DMS 273 (cell line): ENCODE measurements at regions not wholly inside any gene's neighbourhood (a gene's known extent, or its start where the extent isn't known, plus 50 kb on each side); places are given as distances from the start of the nearest gene placed in this dataset.
"Not testable (repeated sequence)": the region's sequence is repeated elsewhere in the genome, so short reads cannot be mapped to it uniquely, and the experiment has no call there.

Source experiments
- DNase-seq: peaks from one replicate; lab custom pipeline; 2025; ENCODE audit not compliant: unreplicated experiment; lab: John Stamatoyannopoulos, UW

DNA sequence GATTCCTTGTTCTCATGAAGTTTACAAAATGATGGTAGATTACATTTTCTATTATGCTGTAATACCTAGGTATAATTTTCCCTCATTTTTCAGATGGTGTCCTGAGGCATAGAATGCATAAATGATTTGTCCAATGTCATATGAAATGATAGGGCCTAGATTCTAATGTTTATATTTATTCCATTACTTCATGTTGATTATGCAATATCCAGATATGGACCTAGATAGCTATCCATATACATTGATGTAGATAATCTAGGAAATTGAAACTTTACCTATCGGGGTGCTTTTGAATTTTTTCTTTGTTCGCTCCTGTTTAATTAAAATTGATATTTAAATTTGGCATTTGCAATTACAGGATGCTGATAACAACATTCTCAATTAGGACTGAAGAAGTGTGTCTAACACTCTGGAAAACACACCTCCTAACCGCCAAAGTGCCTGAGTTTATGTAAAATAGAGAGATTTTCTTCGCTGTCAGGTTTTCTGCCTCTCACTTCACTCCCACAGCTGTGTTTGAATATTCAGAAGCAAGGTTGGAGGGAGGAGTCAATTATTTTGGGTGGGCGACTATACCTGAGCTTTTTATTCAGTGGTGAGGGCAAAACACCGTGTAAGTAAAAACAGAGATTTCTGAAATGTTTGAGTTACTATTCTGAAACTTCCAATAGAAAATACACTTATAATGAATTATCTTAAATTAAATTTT is 164.4 kb upstream of the ATP2B1 start:
- DNase-seq, result no peak

DNA sequence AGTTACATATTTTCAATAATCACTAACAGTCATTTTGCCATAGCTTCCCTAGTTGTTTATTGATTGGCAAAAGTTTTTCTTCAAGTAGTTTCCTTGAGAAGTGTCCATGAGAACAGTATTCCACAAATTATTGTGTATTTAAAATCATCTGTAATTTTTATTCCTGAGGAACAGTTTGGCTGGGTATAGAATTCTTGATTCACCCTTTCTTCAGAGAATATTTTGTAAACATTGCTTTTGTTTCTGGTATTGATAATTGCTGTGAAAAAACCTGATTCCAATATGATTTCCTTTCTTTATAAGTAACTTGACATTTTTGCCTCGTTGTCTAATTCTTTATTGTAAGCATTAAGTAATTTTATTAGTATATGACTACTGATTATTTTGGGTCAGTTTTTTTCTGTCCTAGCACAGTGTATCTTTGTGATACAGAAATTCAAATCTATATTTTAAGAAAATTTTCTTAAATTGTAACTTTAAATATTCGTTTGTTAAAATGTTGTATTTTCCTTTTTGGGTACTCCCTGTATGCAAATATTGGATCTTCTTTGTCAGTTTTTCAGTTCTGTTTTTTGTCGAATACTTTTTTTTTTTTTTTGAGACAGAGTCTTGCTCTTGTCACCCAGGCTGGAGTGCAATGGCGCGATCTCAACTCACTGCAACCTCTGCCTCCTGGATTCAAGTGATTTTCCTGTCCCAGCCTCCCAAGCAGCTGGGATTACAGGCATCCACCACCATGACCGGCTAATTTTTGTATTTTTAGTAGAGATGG is 162.0 kb upstream of the ATP2B1 start:
- DNase-seq, result no peak

DNA sequence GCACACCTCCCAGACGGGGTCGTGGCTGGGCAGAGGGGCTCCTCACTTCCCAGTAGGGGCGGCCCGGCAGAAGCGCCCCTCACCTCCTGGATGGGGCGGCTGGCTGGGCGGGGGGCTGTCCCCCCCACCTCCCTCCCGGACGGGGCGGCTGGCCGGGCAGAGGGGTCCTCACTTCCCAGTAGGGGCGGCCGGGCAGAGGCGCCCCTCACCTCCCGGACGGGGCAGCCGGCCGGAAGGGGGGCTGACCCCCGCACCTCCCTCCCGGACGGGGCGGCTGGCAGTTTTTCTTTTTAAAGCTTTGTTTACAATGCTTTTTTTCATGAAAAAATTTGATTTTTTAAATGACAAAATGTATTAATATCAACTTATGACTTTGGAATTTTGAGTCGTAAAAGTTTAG is 159.0 kb upstream of the ATP2B1 start:
- DNase-seq, result not testable (repeated sequence)

DNA sequence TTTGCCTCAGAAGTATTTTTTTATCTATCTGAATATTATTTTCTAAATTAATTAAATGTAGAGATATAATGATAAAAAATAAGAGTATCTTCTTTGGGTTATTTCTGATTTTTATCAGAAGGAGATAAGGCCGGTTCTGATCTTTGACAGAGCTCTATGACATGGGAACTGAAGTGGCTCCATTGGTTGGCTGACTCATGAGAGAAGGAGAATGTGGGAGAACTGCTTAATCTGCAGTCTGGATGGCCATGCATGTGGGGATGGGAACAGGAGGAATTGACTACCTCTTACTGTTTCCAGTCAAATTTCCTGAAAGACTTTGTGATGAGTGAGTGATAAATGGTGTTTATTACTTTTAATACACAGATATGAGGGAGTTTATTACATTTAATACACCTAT is 155.8 kb upstream of the ATP2B1 start:
- no peak for DNase-seq

DNA sequence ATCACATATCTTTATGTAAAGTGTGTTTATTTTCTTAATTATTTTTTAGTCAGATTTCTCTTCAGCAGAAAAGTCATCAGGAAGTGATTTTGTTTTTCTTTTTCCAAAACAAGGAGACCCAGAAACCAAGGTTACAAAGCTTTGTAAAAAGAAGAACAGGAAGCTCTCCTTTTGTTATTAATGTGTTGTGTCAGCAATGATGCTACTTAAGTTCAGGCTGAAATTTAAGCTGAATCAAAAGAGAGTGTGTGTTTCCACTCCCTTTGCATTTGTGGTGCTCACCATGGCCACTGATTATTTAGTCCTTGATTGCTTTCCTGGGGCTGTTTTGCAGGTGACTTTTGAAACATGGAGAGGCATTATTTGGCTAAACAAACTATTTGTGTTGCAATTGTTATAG is 155.3 kb upstream of the ATP2B1 start:
- DNase-seq, result no peak

DNA sequence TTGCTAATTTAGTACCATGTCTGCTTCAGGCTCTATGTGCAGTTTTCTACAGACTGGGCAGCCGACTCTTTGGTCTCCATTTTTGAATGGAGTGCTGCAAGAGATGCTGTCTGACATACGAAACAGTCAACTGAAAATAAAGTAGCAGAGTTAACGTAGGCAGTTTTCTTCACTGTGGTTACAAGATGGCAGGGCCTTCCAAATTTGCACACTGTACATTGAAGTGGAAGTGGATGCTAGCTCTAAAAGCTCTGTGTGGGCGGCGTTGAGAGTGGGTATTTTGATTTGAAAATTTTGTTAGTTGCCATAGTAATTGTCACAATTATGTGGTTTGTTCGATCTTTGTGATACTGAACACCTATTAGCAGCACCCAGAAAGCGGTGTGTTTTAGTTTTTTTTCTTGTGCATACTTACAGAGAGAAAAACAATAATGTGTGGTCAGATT is 154.9 kb upstream of the ATP2B1 start:
- no peak for DNase-seq

DNA sequence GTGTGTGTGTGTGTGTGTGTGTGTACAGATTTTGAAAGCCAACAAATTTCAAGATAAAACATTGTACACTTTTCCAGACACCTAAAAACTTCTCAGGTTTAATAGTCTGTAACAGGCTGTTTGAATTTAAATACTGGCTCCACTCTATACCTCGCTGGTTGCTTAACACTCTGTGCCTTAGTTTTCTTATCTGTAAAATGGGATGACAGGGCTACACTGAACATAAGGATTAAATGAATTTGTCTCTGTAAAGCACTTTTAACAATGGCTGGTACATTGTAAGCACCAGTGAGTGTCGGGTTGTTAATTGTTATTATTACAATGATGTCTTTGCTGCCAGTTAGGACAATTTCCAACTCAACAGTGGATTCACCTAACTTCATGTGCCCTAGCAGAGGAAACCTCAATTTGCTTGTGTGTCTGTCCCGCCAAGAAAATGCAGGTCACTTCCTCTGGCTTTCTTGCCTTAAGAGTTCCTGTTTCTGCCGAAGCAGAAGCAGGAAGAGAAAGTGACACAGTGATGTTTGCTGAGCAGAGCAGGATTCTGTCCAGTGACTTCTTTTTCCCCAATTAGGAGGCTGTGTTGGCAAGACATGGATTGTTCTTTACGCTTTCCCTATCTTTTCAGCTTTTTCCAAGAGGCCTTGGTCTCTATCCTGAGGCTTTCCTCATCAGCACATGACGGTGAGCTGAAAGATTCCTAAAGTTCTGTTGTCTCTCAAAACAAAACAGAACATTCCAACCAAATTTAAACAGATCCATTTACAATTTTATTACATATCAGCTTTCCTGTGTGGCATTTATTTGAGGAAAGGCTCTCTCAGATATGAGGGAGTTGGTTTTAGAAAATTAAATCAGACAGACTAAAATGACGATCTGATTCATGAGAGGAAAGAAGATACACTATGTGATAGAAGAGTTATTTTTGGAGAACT is 154.1 kb upstream of the ATP2B1 start:
- no peak for DNase-seq

DNA sequence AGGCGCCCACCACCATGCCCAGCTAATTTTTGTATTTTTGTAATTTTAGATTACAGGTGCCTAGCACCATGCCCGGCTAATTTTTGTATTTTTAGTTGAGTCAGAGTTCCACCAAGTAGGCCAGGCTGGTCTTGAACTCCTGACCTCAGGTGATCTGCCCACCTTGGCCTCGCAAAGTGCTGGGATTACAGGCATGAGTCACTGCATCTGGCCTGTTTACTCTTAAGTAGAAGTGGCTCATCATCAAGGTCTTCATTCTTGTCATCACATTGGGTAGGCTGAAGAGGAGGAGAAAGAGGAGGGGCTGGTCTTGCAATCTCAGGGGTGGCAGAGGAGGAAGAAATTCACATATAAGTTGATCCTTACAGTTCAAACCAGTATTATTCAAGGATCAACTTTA is 152.4 kb upstream of the ATP2B1 start:
- no peak for DNase-seq

DNA sequence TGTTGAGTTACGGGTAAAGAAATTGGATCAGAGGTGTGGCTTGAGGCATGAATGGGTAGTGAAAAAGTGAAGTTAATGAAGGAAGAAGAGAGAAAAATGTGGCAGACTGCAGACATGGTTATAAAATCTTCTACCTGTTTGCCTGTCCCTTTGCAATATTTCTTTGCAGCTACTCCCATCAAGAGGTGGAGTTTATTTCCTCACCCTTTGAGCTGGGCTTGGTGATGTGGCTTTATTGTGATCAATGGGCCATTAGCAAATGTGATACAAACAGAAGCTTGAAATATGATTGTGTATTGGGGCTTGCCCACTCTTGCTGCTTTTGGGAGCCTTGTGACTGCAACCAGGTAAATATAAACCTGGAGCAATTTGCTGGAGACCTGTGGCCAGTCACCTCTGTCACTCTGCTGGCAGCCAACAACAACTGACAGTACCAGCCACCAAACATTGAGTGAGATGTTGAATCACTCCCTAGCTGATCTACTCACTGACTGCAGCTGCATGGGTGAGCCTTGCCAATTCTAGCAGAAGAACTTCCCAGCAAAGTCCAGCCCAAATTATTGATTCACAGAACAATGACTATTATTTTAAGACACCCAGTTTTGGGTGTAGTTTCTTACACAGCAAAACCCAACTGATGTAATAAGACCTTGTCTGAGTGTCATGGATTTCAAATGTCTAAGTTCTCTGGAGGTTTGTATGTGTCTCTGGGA is 151.0 kb upstream of the ATP2B1 start:
- no peak for DNase-seq

DNA sequence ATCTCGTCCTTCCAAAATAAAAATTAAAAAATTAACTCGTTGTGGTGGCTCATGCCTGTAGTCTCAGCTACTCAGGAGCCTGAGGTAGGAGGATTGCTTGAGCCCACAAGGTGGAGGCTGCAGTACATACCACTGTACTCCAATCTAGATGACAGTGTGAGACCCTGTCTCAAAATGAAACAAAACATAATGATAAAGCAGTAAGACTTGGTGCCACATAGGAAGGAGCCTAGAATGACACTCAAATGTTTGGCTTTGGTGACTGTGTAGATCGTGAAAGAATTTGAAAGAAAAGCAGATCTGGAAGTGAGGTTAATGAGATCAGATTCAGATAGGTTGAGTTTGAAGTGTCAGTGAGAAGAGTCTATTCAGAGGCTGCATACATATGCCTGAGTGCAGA is 150.1 kb upstream of the ATP2B1 start:
- no peak for DNase-seq

DNA sequence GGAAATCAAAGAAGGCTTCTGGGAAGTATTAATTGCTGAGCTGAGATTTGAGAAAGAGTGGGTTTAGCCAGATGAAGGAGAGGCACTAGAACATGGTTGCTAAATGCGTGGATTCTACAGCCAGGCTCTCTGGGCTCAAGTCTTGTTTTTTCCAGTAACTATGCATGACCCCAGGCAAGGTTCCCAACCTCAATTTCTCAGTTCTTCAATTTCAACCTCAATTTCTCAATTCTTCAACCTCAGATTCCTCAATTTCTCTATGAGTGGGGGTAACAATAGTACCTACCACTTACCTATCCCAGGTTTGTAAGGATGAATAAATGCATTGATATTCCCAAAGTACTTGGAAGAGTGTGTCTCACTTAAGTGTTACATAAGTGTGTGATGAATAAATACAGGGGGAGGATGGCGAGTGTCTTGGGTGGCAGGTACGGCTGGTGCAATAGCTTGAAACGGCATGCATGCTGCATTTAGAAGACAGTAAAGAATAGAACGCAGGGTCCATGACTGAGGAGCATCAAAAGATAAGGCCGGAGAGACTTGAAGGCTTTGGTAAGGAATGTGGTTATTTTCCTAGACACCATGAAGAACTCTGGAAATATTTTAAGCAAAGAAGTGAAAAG is 149.1 kb upstream of the ATP2B1 start:
- DNase-seq, result no peak

DNA sequence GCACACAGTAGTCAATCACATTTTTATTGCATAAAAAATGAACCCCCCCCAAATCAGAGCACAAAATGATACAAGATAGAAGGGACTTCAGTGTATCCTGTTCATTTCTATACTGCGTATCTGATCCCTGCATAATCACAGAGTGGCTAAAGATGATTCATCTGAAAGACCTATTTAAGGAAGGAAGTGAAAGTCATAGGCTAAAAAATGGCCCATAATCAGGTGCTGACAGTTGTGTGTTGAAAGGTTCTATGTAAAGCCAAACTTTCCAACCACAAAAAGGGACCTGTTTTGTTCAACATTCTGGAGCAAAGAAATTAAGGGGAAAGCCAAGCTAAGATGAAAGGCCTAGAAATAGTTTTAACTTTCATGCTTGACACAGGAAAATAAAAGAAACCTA is 147.8 kb upstream of the ATP2B1 start:
- DNase-seq, result no peak

DNA sequence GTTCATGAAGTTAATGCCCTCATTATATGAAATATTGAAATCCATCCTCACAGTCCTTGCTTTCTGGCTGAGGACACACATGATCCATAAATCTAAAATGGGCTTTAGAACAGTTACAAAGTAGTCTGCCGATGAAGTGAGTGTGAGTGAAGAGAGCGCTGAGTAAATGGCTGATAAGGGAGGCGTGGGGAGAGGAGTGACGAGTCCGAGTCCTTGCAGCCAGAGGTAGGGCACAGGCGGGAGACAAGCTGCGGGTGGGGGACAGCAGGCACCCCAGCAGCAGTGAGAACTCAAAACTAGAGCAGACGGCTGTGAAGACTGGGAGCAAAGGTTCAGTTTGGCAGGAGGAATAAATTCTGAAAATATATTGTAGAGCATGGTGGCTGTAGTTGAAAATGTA is 140.1 kb upstream of the ATP2B1 start:
- no peak for DNase-seq

DNA sequence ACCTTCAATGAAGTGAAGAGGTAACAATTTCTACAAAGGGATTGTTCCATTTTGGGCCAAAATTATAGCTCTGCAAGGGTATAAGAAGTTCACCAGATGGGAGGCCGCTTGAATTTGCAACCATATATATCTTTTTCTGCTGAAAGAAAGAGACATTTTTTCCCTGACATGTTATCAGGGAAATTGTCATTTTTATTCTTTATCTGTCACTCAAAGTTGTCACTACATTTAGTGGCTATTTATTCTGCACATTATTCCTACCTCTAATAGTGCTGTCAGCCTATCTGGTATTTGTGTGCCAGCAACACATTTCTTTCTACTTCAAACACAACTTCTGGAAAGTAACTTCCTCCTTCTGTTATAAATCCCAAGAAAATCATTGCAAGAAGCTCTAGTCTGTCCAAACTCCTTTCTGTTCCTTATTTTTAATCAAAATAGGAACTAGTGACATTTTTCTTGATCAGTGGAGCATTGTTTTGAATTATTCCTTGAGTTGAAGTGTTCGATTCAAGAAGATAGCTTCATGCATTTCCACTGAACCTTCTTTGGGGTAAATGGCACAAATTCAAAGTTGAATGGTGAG is 137.9 kb upstream of the ATP2B1 start:
- no peak for DNase-seq

DNA sequence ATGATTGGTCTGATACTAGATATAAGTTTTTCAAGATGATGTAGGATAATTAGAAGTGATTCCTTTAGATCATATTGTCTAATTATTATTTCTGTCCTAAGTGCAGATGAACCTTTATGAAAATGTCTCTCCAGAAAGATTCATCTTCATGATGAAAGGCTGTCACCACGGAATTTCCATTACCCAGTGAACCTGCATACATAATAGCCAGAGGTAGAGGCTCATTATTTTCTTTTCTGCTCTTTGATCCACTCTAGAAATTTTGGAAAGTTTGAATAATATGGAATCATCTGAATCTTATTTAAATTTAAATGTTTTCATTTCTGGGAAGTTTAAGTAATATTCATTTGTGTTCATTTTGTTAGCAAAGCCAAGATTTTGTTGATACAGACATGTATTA is 137.1 kb upstream of the ATP2B1 start:
- DNase-seq, result no peak

DNA sequence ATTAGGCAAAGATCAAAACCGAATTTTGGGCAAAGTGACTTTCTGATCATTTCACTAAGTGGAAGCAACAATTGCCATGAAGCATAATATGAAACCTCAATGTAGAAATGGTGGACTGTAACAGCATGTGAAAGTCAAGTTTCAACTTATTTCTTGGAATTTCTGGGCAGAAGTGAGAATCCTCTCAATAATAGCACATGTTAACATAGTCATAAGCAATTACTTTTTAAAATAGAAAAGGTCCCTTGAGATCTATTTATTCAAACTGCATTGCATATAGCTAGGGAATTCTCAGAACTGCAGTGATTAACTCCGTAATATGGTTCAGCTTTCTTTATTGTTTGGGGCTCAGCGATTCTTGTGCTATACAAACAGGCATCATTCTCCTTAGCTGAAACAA is 136.7 kb upstream of the ATP2B1 start:
- no peak for DNase-seq

DNA sequence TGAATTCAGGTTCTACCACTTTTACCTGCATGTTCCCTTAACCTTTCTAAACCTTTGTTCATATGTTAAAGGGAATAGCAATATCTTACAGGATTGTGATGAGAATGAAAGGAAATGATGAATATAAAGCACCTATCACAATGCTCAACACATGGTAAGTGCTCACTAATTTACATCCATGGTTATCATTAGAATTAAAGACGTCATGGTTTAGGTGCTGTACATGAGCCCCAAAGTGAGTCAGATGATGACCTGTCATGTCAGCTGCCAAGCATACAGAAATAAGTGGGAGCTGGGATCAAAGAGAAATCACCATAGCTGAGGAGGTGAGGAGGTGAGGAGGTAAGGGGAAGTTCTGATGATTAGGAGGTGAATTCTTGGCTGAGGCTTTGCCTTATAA is 135.9 kb upstream of the ATP2B1 start:
- DNase-seq, result no peak

DNA sequence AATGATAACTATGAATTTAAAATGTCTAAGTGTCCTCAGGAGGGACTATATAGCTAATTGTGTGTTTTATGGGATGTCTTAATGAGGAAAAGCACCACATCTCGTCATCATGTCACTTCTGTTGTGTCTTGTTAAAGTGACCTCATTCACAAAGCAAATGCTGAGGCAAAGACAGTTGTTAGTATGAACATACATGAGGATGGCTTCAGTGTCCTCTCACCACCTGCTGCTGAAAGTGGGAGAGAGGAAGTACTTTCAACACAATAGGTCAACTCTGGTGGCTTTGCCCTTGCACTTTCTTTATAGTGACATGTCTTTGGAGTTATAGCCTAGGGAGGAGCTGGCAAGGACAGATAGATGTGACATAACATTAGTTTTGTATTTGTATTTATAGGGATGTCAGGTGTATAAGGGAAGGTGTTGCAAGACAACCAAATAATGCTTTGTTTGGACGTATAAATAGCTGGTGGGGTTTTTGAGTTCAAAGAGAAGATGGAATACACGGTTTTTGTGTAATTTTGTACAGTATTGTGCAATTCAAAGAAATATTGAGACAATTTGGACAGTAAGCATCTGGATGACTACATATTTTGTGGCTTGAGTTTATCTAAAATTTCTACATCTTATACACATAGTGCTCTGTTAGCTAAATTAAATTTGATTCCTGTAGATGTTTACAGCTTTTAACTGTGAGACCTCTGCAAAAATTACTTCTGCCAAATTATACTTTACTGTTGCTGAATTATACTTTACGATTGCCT is 131.7 kb upstream of the ATP2B1 start:
- no peak for DNase-seq

DNA sequence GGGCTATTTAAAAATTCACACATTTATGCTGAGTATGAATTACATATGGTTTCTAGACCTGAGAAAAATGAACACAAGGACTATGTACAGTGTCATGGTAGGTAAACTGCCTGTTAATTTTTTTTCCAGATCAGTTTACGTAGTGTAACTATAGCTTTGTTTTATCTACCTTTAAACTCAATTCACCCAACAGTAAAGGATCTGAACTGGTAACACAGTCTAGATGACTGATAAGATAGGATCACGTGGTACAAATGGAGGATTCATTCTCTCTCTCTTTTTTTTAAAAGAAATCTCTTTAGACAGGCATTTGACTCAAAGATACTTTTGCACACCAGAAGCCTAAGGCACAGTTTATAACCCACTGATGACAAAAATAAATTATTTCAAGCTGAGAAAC is 130.8 kb upstream of the ATP2B1 start:
- no peak for DNase-seq
